GM23248 (cell line): ENCODE measurements at regions not wholly inside any gene's neighbourhood (a gene's known extent, or its start where the extent isn't known, plus 50 kb on each side); places are given as distances from the start of the nearest gene placed in this dataset.

Experiments
- DNase-seq: peaks from one replicate; pipeline ENCODE4 v3.0.0-alpha.2; 2015
- H2AFZ ChIP-seq: fragments of 200-600 bp; sonication (generic); 2 replicates; pipeline ENCODE4 v1.6.1; 2016; ENCODE audit warnings: antibody characterized with exemption
- H3F3A ChIP-seq: fragments of 200-600 bp; sonication (generic); 2 replicates; pipeline ENCODE4 v1.6.1; 2016; ENCODE audit warnings: mild to moderate bottlenecking, antibody characterized with exemption, mixed run types; ENCODE audit not compliant: insufficient read depth
- H3K27ac ChIP-seq: fragments of 200-600 bp; sonication (generic); 2 replicates; pipeline ENCODE4 v1.5.1; 2016; ENCODE audit warnings: mild to moderate bottlenecking
- H3K27me3 ChIP-seq: fragments of 200-600 bp; sonication (generic); replicated peaks from 2 replicates; pipeline ENCODE4 v1.6.1; 2016; ENCODE audit warnings: mild to moderate bottlenecking; ENCODE audit not compliant: insufficient read depth
- H3K36me3 ChIP-seq: fragments of 200-600 bp; sonication (generic); 2 replicates; pipeline ENCODE4 v1.6.1; 2016; ENCODE audit warnings: low read depth, mild to moderate bottlenecking
- H3K4me1 ChIP-seq: fragments of 200-600 bp; sonication (generic); 2 replicates; pipeline ENCODE4 v1.6.1; 2016; ENCODE audit warnings: mild to moderate bottlenecking; ENCODE audit not compliant: insufficient read depth
- H3K4me2 ChIP-seq: fragments of 200-600 bp; sonication (generic); one replicate; pipeline ENCODE4 v1.6.1; 2016; ENCODE audit warnings: mild to moderate bottlenecking; ENCODE audit not compliant: unreplicated experiment
- H3K4me3 ChIP-seq: fragments of 200-600 bp; sonication (generic); 2 replicates; pipeline ENCODE4 v1.5.1; 2016; ENCODE audit warnings: mild to moderate bottlenecking
- H3K79me2 ChIP-seq: fragments of 200-600 bp; sonication (generic); 2 replicates; pipeline ENCODE4 v1.6.1; 2016; ENCODE audit warnings: mild to moderate bottlenecking; ENCODE audit not compliant: insufficient read depth
- H3K9ac ChIP-seq: fragments of 200-600 bp; sonication (generic); 2 replicates; pipeline ENCODE4 v1.6.1; 2016; ENCODE audit warnings: mild to moderate bottlenecking
- H3K9me2 ChIP-seq: fragments of 200-600 bp; sonication (generic); 2 replicates; pipeline ENCODE4 v1.6.1; 2016; ENCODE audit warnings: mixed run types, mild to moderate bottlenecking, moderate library complexity; ENCODE audit not compliant: insufficient read depth
- H3K9me3 ChIP-seq: fragments of 200-600 bp; sonication (generic); one replicate; pipeline ENCODE4 v1.6.1; 2017; ENCODE audit warnings: low read depth
- H4K20me1 ChIP-seq: fragments of 200-600 bp; sonication (generic); 2 replicates; pipeline ENCODE4 v1.6.0; 2016; ENCODE audit not compliant: insufficient read depth
- EZH2 ChIP-seq: fragments of 200-600 bp; sonication (generic); IDR thresholded peaks from 2 replicates; pipeline ENCODE4 v1.6.1; 2018; ENCODE audit warnings: antibody characterized with exemption, mild to moderate bottlenecking; ENCODE audit not compliant: insufficient read depth, poor library complexity, severe bottlenecking
- EZH2phosphoT487 ChIP-seq: fragments of 200-600 bp; sonication (generic); IDR thresholded peaks from 2 replicates; pipeline ENCODE4 v1.6.1; 2018; ENCODE audit warnings: antibody characterized with exemption, moderate library complexity, mild to moderate bottlenecking, low read depth; ENCODE audit not compliant: insufficient read depth
- WGBS, 2 experiments: methylation state at CpG; one replicate each; pipeline ENCODE4 v1.1.6; 2015 to 2017; ENCODE audit warnings: low lambda C conversion rate in 2 of 2, low coverage in 1 of 2; ENCODE audit errors: missing lambda C conversion rate in 2 of 2; 5-methylcytosine and 5-hydroxymethylcytosine counted together
- in situ Hi-C: fragments of 300-500 bp; cut with MboI; formaldehyde crosslinking; loops from 2 replicates; pipeline ENCODE4 v1.15.0; 2020

- Histone ChIP-seq H2AFZ (no peak overlapping the region), H3F3A (no peaks in the 10 kb centered on the region), H3K9me3 (no peaks in the 10 kb centered on the region), H3K9ac (no peak overlapping the region), H4K20me1 (no peaks in the 10 kb centered on the region), H3K27ac (no peak overlapping the region), H3K27me3 (no peaks in the 10 kb centered on the region), H3K79me2 (no peaks in the 10 kb centered on the region), H3K9me2 (no peaks in the 10 kb centered on the region), H3K4me2 (no peak overlapping the region), H3K4me3 (no peak overlapping the region), H3K36me3 (no peaks in the 10 kb centered on the region), H3K4me1 (no peaks in the 10 kb centered on the region)
- DNase-seq: no peak
- in situ Hi-C loops: no loop called here
- WGBS, 2 experiments: 28 to 31% methylated on average over 2 of the region's 2 CpGs
- TF ChIP-seq EZH2phosphoT487 (no peak), EZH2 (no peak)
These were observed 358.1 kb upstream of the CRIM1 start for GRCh38 chr2:35997488-35997887.

GRCh38 chr2:35989503-35989902, 366.1 kb upstream of the CRIM1 start:
- H3K4me2 ChIP-seq: no peak overlapping the region
- no peaks in the 10 kb centered on the region for H3K27me3 ChIP-seq
- TF ChIP-seq EZH2phosphoT487: no peak
- TF ChIP-seq EZH2: no peak
- H3K9ac ChIP-seq: no peak overlapping the region
- no peak overlapping the region for H3K27ac ChIP-seq
- H3K36me3 ChIP-seq: no peaks in the 10 kb centered on the region
- 31 to 34% methylated on average over 4 of the region's 4 CpGs for WGBS, 2 experiments
- no peaks in the 10 kb centered on the region for H4K20me1 ChIP-seq
- in situ Hi-C loops: no loop called here
- no peaks in the 10 kb centered on the region for H3F3A ChIP-seq
- H3K9me2 ChIP-seq: no peaks in the 10 kb centered on the region
- no peaks in the 10 kb centered on the region for H3K79me2 ChIP-seq
- H3K4me1 ChIP-seq: no peaks in the 10 kb centered on the region
- DNase-seq: no peak
- no peak overlapping the region for H2AFZ ChIP-seq
- H3K4me3 ChIP-seq: no peak overlapping the region
- H3K9me3 ChIP-seq: no peaks in the 10 kb centered on the region

GRCh38 chr2:35989040-35989439, 366.5 kb upstream of the CRIM1 start:
- Histone ChIP-seq H3K9me2 (no peaks in the 10 kb centered on the region), H3K9ac (no peak overlapping the region), H4K20me1 (no peaks in the 10 kb centered on the region), H3K27ac (no peak overlapping the region), H2AFZ (no peak overlapping the region), H3K27me3 (no peaks in the 10 kb centered on the region), H3K79me2 (no peaks in the 10 kb centered on the region), H3K36me3 (no peaks in the 10 kb centered on the region), H3K4me2 (no peak overlapping the region), H3K4me3 (no peak overlapping the region), H3F3A (no peaks in the 10 kb centered on the region), H3K4me1 (no peaks in the 10 kb centered on the region), H3K9me3 (no peaks in the 10 kb centered on the region)
- DNase-seq: no peak
- in situ Hi-C loops: no loop called here
- TF ChIP-seq EZH2 (no peak), EZH2phosphoT487 (no peak)

GRCh38 chr2:35986871-35987270, 368.7 kb upstream of the CRIM1 start:
- H2AFZ ChIP-seq: no peak overlapping the region
- in situ Hi-C loops: no loop called here

GRCh38 chr2:35978218-35978617, 377.4 kb upstream of the CRIM1 start:
- no peaks in the 10 kb centered on the region for H3K36me3 ChIP-seq
- H4K20me1 ChIP-seq: no peaks in the 10 kb centered on the region
- H3K9ac ChIP-seq: no peak overlapping the region
- H3K79me2 ChIP-seq: no peaks in the 10 kb centered on the region
- H3K9me2 ChIP-seq: no peaks in the 10 kb centered on the region
- no peaks in the 10 kb centered on the region for H3K9me3 ChIP-seq
- H3K4me2 ChIP-seq: no peak overlapping the region
- TF ChIP-seq EZH2phosphoT487 (no peak), EZH2 (no peak)
- in situ Hi-C loops: no loop called here
- no peaks in the 10 kb centered on the region for H3F3A ChIP-seq
- H2AFZ ChIP-seq: no peak overlapping the region
- no peak overlapping the region for H3K4me3 ChIP-seq
- no peaks in the 10 kb centered on the region for H3K4me1 ChIP-seq
- WGBS, 2 experiments: 0% methylated on average over 1 of the region's 1 CpG
- DNase-seq: no peak
- no peak overlapping the region for H3K27ac ChIP-seq
- H3K27me3 ChIP-seq: no peaks in the 10 kb centered on the region

More at GRCh38 chr2:35986871-35987270, 368.7 kb upstream of the CRIM1 start:
- Histone ChIP-seq H4K20me1 (no peaks in the 10 kb centered on the region), H3K79me2 (no peaks in the 10 kb centered on the region), H3K4me3 (no peak overlapping the region), H3K4me1 (no peaks in the 10 kb centered on the region), H3K27ac (no peak overlapping the region), H3K36me3 (no peaks in the 10 kb centered on the region), H3K4me2 (no peak overlapping the region), H3F3A (no peaks in the 10 kb centered on the region), H3K9me2 (no peaks in the 10 kb centered on the region), H3K9ac (no peak overlapping the region), H3K9me3 (no peaks in the 10 kb centered on the region), H3K27me3 (no peaks in the 10 kb centered on the region)
- DNase-seq: no peak
- 17 to 21% methylated on average over 2 of the region's 2 CpGs for WGBS, 2 experiments
- TF ChIP-seq EZH2 (no peak), EZH2phosphoT487 (no peak)
